ENCODE measurements at regions not wholly inside any gene's neighbourhood (a gene's known extent, or its start where the extent isn't known, plus 50 kb on each side); places are given as distances from the start of the nearest gene placed in this dataset.

DNA sequence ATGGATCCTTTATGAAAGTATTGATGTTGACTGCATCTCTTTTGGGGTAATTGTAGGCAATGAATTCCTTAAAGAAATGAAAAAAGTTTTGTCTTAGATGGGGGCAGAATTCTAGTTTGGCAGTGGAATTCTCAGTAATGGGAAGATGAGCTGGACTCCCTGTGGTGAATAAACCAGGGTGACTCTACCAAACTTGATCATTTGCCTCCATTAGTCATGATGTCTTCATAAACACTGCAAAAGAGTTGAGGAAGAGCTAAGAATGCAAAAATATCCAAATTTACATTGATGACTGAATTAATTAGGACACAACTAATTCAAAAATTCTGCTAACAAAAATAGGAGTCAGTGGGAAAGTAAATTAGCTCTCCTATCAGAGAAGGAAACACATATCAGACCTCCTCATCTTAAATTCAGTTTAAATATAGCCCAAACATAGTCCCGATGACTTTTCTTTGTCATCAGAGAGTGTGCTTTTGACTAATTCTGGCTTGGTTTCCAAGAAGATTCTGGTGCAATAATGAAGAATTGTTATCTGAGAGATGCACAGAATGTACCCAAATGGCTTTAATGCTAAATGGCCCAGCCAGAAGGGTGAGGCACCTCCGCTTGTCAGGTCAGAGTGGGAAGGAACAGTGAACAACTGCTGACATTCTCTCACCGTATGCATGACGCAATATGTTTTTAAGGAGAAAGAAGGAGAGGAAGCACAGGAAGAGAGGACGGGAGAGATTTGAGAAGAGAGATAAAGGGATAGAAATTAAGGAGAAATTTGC, 525.1 kb downstream of the LMO4 start:
- no peak overlapping the region for H3K27ac ChIP-seq
- no peak for TF ChIP-seq ZFX (IDR thresholded peaks at IDR 0.05)
- TF ChIP-seq CTCF (conservative IDR thresholded peaks at IDR 0.05), result no peak

DNA sequence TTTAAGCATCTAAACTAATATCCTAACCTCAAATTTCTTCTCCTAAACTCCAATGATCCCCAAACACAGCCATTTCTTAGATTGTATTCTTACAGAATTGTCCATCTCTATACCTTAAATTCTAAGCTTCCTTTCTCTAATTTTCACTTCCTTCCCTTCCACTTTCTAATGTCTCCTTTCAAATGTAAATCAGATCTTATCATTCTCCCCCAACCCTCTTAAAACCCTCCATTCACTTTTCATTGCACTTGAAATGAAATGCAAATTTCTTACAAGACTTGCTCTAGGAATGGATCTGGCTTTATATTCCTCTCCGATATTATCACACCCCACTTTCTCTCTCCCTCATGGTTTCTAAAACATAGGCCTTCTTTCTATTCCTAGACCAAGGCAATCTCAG, 534.6 kb downstream of the LMO4 start:
- H3K27ac ChIP-seq, result no peak overlapping the region
- no peak for TF ChIP-seq CTCF (conservative IDR thresholded peaks at IDR 0.05)
- no peak for TF ChIP-seq ZFX (IDR thresholded peaks at IDR 0.05)

DNA sequence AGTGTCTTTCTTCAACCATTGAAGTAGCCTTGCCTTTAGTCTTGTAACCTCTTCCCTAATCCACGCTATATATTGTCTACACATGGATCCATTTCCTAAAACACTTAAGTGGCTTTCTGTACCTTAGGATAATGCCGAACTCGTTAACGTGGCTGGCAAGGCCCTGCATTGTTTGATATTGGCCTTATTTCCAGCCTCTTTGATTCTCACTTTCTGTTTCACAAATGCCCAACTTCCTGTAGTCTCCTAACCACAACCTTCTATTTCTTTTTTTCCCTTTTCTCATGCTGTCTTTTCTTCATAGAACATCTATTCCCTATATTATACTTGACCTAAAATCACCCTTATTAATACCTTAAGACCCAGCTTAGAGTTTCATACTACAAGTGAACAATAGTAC, 536.0 kb downstream of the LMO4 start:
- no peak for TF ChIP-seq ZFX (IDR thresholded peaks at IDR 0.05)
- no peak for TF ChIP-seq CTCF (conservative IDR thresholded peaks at IDR 0.05)

GRCh38 chr1:87866416-87866815, 537.7 kb downstream of the LMO4 start:
- H3K27ac ChIP-seq, result no peak overlapping the region
- no peak for TF ChIP-seq ZFX (IDR thresholded peaks at IDR 0.05)
- no peak for TF ChIP-seq CTCF (conservative IDR thresholded peaks at IDR 0.05)

More for the DNA sequence above, 536.0 kb downstream of the LMO4 start:
- no peak overlapping the region for H3K27ac ChIP-seq

GRCh38 chr1:87867626-87868025, 538.9 kb downstream of the LMO4 start:
- TF ChIP-seq ZFX (IDR thresholded peaks at IDR 0.05), result no peak
- TF ChIP-seq CTCF (conservative IDR thresholded peaks at IDR 0.05), result no peak
- no peak overlapping the region for H3K27ac ChIP-seq

GRCh38 chr1:87869567-87869966, 540.9 kb downstream of the LMO4 start:
- no peak overlapping the region for H3K27ac ChIP-seq
- TF ChIP-seq CTCF (conservative IDR thresholded peaks at IDR 0.05) (no peak), ZFX (IDR thresholded peaks at IDR 0.05) (no peak)

DNA sequence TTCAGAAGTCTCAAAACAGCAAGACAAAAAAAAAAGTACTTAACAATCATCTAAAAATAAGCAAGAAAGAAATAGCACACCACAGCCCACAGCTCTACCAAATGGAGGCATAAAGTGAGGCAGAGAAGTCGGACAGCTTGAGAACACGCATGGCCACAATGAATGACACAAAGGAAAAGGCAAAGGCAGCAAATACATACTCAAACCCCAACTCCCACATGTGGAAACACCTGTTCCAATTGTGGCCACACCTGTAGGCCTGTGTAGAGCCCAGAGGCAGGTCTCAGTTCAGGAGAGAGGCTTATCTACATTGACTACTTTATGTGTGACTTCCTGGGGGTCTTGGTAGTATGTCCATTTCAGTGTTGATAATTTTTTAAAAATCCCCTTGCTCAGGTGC, 543.5 kb downstream of the LMO4 start:
- TF ChIP-seq CTCF (conservative IDR thresholded peaks at IDR 0.05) (no peak), ZFX (IDR thresholded peaks at IDR 0.05) (no peak)
- H3K27ac ChIP-seq, result no peak overlapping the region

Data from C4-2B (cell line).